ENCODE measurements at regions not wholly inside any gene's neighbourhood (a gene's known extent, or its start where the extent isn't known, plus 50 kb on each side); places are given as distances from the start of the nearest gene placed in this dataset.

GRCh38 chr6:141451511-141452353 is 681.0 kb upstream of the GJE1 start:
- DNase-seq (ENCODE audit: low read depth in 2 of 2), result no peak

DNA sequence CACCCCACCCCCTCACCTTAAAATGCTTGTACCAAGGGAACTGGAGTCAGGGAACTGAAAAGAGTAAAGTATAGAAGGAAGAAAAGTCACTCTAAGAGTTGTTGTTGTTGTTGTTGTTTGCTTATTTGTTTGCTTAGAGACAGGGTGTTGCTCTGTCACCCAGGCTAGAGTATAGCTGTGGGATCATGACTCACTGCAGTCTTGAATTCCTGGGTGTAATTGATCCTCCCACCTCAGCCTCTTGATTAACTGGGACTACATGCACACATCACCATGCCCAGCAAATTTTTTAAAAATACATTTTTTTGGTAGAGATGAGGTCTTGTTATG is 681.6 kb upstream of the GJE1 start:
- DNase-seq (ENCODE audit: low read depth in 2 of 2), result no peak

- no peak for DNase-seq (ENCODE audit: low read depth in 2 of 2)
Observed at GRCh38 chr6:141445928-141446628, 686.6 kb upstream of the GJE1 start.

DNA sequence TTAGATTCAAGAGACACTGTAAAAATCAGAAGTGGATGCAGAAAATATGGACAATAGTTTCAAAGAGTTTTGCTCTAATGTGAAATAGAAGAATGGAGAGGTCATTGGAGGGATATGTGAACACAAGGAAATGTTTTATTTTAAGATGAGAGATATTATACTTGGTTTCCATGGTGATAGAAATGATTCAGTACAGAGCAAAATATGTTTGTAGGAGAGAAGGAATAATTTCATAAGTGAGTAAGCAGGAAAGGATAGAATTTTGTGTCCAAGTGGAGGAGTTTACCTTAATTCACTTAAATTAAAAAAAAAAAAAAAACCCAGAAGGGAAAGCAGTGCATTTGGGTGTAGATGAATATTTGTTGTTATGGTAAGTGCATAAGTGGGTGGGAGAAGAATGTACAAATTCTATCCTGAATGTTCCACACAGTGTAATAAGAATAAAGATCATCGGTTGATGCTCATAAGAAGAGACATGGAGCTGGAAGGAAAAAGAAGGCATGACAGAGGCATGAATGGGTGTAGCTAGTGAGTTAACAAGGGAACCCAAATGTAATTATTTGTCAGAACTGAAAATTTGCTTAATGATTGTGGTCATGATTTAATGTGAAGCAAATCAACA is 688.9 kb upstream of the GJE1 start:
- no peak for DNase-seq (ENCODE audit: low read depth in 2 of 2)

- no peak for DNase-seq (ENCODE audit: low read depth in 2 of 2)
Observed at GRCh38 chr6:141443032-141443431, 689.7 kb upstream of the GJE1 start.

DNA sequence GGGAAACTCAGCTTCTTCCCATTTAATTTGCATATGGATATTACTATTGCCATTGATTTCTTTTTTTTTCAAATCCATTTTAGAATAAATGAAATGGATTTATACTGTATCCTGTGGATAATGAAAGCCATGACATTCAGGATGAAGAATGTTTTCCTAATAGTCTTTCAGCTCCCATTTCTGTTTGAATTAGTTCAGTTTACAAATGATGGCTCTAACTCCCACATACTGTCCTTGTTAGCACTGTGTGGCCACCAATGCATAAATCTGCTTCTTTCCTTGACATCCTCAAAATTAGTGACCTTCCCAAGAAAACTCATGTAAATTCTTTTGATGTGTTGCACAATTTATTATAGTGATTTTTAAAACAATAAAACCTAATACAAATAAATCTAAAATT is 693.2 kb upstream of the GJE1 start:
- no peak for DNase-seq (ENCODE audit: low read depth in 2 of 2)

- no peak for DNase-seq (ENCODE audit: low read depth in 2 of 2)
Observed at GRCh38 chr6:141437685-141438084, 695.0 kb upstream of the GJE1 start.

GRCh38 chr6:141437011-141437410 is 695.7 kb upstream of the GJE1 start:
- DNase-seq (ENCODE audit: low read depth in 2 of 2), result no peak

DNA sequence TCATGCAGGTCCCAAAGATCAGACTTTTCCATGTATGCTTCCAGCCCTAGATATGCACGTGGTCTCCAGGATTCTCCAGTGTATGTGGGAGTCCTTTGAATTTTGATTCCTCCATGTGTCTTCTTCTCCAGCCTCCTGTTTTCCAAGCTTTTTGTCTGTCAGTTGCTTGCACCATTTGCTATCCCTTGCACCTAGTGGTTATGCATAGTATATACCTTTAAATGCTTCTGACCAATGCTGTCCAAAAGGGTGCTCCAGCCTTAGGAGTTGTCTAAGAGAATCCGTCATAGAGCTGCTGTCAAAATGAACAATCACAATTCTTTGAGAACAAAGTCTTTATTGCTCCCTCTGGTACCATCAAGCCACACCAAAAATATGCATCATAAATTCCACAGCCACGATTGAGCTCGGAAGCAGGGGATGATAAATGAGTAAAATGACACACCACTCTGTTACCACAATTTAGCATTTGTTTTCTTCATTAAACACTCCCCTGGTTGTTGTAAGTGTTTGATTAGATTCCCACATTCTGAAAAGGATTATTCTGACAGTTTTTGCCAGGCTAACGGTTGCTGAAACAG is 706.2 kb upstream of the GJE1 start:
- DNase-seq (ENCODE audit: low read depth in 2 of 2), result no peak

- DNase-seq (ENCODE audit: low read depth in 2 of 2), result no peak
Observed at GRCh38 chr6:141421378-141421777, 711.3 kb upstream of the GJE1 start.

GRCh38 chr6:141418076-141418475 is 714.6 kb upstream of the GJE1 start:
- DNase-seq (ENCODE audit: low read depth in 2 of 2), result no peak

DNA sequence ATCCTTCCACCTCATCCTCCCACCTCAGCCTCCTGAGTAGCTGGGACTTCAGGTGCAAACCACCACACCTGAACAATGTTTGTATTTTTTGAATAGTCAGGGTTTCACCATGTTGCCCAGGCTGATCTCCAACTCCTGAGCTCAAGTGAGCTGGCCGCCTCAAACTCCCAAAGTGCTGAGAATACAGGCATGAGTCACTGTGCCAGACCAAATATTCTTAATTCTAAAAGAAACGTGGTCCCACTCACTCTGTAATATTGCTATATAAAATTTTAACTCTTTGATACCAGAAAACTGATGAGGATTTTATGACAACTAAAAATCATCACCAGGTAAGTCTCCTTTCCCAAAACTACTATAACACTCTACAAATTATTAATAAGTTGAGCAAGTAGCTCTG is 716.8 kb upstream of the GJE1 start:
- no peak for DNase-seq (ENCODE audit: low read depth in 2 of 2)

DNA sequence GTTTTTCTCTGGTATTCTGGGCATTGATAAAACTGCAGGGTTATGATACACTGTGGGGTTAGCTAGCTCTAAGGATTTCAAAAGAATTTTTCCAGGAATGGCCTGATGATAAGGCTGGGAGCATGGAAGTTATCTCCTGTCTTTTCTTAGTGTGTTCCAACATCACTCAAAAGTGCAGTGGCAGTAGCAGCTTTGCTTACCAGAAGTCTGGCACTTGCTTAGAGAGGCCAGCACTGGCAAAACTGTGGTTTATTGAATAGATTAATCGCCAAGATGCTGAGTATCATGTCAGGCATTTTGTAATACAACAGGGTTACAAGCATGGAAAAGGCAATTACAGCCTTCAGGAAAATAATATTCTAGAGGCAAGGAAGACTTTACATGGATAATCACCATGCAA is 719.5 kb upstream of the GJE1 start:
- no peak for DNase-seq (ENCODE audit: low read depth in 2 of 2)

DNA sequence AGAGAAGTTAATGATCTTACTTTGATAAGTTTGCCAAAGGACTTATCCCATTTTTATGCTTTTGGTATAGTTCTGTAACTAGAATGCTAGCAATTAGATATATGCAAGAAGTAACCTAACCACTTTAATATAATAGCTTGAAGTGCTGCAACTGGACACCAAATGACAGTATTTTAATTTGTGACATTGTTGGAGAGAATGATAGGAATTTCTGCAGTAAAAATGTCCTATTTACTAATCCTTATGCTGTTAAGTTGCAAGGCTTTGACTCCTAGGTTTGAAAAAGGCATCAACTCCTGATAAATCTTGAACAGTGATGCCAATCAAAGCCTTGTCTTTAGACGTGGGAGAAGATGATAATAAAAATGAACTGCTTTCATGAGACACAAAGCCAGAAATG is 726.0 kb upstream of the GJE1 start:
- no peak for DNase-seq (ENCODE audit: low read depth in 2 of 2)

- DNase-seq (ENCODE audit: low read depth in 2 of 2), result no peak
Observed at GRCh38 chr6:141403827-141404226, 728.9 kb upstream of the GJE1 start.

DNA sequence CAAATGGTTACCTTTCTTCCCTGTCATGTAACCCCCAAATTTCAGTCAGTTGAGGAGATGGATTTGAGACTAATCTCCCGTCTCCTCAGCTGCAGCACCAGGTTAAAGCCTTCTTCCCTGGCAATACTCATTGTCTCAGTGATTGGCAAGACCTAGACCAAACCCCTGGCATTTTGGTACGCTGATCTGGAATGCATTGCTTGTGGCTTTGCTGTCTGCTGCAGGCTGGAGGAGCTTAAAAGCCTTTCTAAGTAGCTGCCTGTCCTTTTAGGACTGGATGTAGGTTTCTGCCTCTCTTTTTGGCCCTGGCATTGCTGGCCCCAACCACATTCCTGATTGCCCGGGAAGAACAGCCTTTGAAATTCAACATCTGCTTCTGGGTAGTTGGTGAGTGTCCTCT is 729.6 kb upstream of the GJE1 start:
- no peak for DNase-seq (ENCODE audit: low read depth in 2 of 2)

DNA sequence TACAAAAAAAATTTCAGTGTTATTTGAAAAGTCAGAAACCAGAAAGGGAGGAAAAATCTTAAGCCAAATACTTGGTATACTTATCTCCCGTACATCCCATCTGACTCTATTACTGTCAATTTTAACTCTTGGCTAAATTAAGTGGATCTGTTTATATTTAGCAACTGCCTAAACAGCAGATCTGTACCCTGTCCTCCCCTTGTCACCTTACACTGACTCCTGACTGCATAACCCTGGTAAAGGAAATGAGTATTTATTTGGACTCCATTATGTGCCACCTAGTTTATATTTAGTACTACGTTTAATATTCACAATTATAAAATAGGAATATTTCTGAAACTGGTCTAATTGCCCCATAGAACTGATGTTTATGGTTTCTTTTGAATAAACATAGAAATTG is 730.2 kb upstream of the GJE1 start:
- no peak for DNase-seq (ENCODE audit: low read depth in 2 of 2)

- no peak for DNase-seq (ENCODE audit: low read depth in 2 of 2)
Observed at GRCh38 chr6:141401851-141402250, 730.9 kb upstream of the GJE1 start.

DNA sequence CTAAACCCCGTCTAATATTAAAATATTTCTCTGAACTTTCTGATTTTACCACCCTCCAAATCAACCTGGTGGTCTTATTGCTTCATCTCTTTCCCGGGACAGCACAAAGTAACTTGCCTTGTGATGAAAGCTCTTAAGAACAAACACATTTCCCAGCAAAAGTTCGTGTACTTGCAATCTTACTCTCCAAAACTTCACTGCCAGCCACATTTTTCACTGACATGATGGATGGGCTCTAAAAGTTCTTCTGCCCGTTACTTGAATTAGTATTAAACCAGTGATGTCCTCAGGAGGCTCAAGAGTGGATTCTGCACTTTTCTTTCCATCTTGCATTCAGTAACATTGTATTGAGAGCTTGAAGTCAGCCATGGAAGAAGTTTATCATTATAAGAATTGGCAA is 731.6 kb upstream of the GJE1 start:
- DNase-seq (ENCODE audit: low read depth in 2 of 2), result no peak

GRCh38 chr6:141398949-141399348 is 733.8 kb upstream of the GJE1 start:
- DNase-seq (ENCODE audit: low read depth in 2 of 2), result no peak

DNA sequence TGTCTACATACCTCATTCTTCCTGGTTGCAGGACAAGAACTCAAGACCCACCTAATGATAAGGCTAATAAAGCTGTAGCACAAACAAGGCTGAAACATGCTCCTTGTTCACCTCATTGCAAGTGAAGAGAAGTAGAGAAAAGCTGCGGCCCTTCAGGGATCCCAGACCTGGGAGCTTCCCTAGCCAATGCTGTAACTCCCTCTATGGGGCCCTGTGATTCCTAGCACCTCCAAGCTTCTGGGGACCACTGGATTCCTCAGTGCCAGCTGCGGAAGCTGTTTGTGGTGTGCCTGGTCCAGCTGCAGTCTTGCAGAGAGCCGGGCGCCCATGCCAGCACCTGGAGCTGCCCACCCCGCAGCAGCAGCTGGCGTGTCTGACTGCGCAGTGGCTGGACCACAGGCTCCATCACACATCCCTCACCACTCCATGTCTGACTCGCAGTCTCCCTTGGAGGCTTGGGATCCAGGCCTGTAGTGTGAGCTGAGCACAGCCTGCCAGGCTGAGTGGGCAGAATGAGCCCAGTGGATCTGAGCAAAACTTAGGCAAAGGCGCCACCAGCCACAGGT is 737.2 kb upstream of the GJE1 start:
- DNase-seq (ENCODE audit: low read depth in 2 of 2), result no peak

- DNase-seq (ENCODE audit: low read depth in 2 of 2), result no peak
Observed at GRCh38 chr6:141394565-141395051, 738.1 kb upstream of the GJE1 start.
